PC-9 (cell line): ENCODE measurements at regions not wholly inside any gene's neighbourhood (a gene's known extent, or its start where the extent isn't known, plus 50 kb on each side); places are given as distances from the start of the nearest gene placed in this dataset.

Experiments
- BruUV-seq: library from RNA; stranded (reverse); fragments of 400-500 nt; replicated peaks from 2 replicates; lab custom pipeline; 2021; lab: Mats Ljungman, UMichigan
- CTCF ChIA-PET: fragments of 300-600 bp; sonication (Branson Sonifier 250); formaldehyde crosslinking; loops from one replicate; lab custom pipeline; 2022; ENCODE audit warnings: antibody characterized with exemption; lab: Charles Lee
- POLR2A ChIA-PET: fragments of 300-600 bp; sonication (Branson Sonifier 250); formaldehyde crosslinking; loops from one replicate; lab custom pipeline; 2022; ENCODE audit warnings: antibody characterized with exemption; ENCODE audit not compliant: unreplicated experiment; lab: Charles Lee
- DNase-seq, 2 experiments: peaks; one replicate each; pipeline versions ENCODE4 v3.0.0 to v3.0.0-alpha.2; 2015 to 2022; ENCODE audit warnings: mixed read lengths in 1 of 2
- H2AFZ ChIP-seq: fragments of 200-600 bp; sonication (generic); 2 replicates; pipeline ENCODE4 v1.8.1; 2017; ENCODE audit warnings: antibody characterized with exemption
- H3F3A ChIP-seq: fragments of 200-600 bp; sonication (generic); 2 replicates; pipeline ENCODE4 v1.8.1; 2017; ENCODE audit warnings: antibody characterized with exemption, mild to moderate bottlenecking, low read depth; ENCODE audit not compliant: insufficient read depth
- H3K27ac ChIP-seq: fragments of 200-600 bp; sonication (generic); 2 replicates; pipeline ENCODE4 v1.6.1; 2016; ENCODE audit warnings: mixed run types
- H3K27me3 ChIP-seq: fragments of 200-600 bp; sonication (generic); 2 replicates; pipeline ENCODE4 v1.6.1; 2016; ENCODE audit warnings: low read depth, mixed run types; ENCODE audit not compliant: insufficient read depth
- H3K36me3 ChIP-seq: fragments of 200-600 bp; sonication (generic); 2 replicates; pipeline ENCODE4 v1.6.1; 2016; ENCODE audit warnings: low read depth, mixed run types
- H3K4me1 ChIP-seq: fragments of 200-600 bp; sonication (generic); replicated peaks from 2 replicates; pipeline ENCODE4 v1.6.1; 2016; ENCODE audit warnings: mixed run types; ENCODE audit not compliant: insufficient read depth
- H3K4me2 ChIP-seq: fragments of 200-600 bp; sonication (generic); 2 replicates; pipeline ENCODE4 v1.6.1; 2017; ENCODE audit warnings: mixed run types
- H3K4me3 ChIP-seq: fragments of 200-600 bp; sonication (generic); 2 replicates; pipeline ENCODE4 v1.6.1; 2016; ENCODE audit warnings: mixed run types
- H3K79me2 ChIP-seq: fragments of 200-600 bp; sonication (generic); 2 replicates; pipeline ENCODE4 v1.6.1; 2017; ENCODE audit warnings: low read depth, mixed run types
- H3K9me2 ChIP-seq: fragments of 200-600 bp; sonication (generic); 2 replicates; pipeline ENCODE4 v1.8.1; 2017; ENCODE audit warnings: mild to moderate bottlenecking; ENCODE audit not compliant: insufficient read depth
- H3K9me3 ChIP-seq: fragments of 200-600 bp; sonication (generic); 2 replicates; pipeline ENCODE4 v1.8.1; 2016; ENCODE audit warnings: low read depth; ENCODE audit not compliant: insufficient read depth
- H4K20me1 ChIP-seq: fragments of 200-600 bp; sonication (generic); 2 replicates; pipeline ENCODE4 v1.8.1; 2017; ENCODE audit not compliant: insufficient read depth
- EZH2 ChIP-seq: fragments of 200-600 bp; sonication (generic); IDR thresholded peaks from 2 replicates; pipeline ENCODE4 v1.8.0; 2017; ENCODE audit warnings: antibody characterized with exemption, low read depth
- intact Hi-C: fragments of 100-400 bp; cut with micrococcal nuclease; formaldehyde crosslinking; loops from one replicate; pipeline ENCODE4 v1.10.0; 2022; ENCODE audit not compliant: unreplicated experiment
- TF ChIP-seq, protein P1 (sequence below): fragments of 200-600 bp; sonication (generic); conservative IDR thresholded peaks from 2 replicates; pipeline ENCODE4 v1.6.1; 2017; ENCODE audit warnings: mixed run types, antibody characterized with exemption, mild to moderate bottlenecking, moderate library complexity

DNA sequence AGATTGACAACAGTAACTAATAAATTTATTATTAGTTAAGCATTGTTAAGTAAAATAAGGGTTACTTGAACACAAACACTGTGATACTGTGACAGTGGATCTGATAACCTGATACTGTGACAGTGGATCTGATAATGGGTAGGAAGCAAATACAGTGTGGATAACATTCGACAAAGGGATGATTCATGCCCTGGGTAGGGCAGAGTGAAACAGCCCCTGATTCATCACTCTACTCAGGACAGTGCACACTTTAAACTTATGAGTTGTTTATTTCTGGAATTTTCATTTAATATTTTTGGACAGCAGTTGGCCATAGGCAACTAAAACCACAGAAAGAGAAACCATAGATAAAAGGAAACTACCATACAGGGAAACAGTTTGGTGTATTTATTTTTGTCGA, 60.8 kb upstream of the CTSC start:
- TF ChIP-seq, protein P1, sequence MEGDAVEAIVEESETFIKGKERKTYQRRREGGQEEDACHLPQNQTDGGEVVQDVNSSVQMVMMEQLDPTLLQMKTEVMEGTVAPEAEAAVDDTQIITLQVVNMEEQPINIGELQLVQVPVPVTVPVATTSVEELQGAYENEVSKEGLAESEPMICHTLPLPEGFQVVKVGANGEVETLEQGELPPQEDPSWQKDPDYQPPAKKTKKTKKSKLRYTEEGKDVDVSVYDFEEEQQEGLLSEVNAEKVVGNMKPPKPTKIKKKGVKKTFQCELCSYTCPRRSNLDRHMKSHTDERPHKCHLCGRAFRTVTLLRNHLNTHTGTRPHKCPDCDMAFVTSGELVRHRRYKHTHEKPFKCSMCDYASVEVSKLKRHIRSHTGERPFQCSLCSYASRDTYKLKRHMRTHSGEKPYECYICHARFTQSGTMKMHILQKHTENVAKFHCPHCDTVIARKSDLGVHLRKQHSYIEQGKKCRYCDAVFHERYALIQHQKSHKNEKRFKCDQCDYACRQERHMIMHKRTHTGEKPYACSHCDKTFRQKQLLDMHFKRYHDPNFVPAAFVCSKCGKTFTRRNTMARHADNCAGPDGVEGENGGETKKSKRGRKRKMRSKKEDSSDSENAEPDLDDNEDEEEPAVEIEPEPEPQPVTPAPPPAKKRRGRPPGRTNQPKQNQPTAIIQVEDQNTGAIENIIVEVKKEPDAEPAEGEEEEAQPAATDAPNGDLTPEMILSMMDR, result no peak
- Histone ChIP-seq H3K4me3 (no peak overlapping the region), H3K4me2 (peak overlapping the region; percentile 39), H2AFZ (no peak overlapping the region), H3K4me1 (peaks cover 51% of the 10 kb centered on the region), H3K36me3 (no peaks in the 10 kb centered on the region), H3K27me3 (no peaks in the 10 kb centered on the region), H3K79me2 (no peaks in the 10 kb centered on the region), H3K9me3 (peaks cover 6% of the 10 kb centered on the region), H3F3A (peaks cover 30% of the 10 kb centered on the region), H3K9me2 (no peaks in the 10 kb centered on the region; the same call in 1 of the 2 replicates), H4K20me1 (no peaks in the 10 kb centered on the region), H3K27ac (peak overlapping the region; percentile 80)
- peak in 1 of 2 experiments; percentile 90 for DNase-seq
- ChIA-PET CTCF (no interaction called here), POLR2A (no interaction called here)
- intact Hi-C loops, result no loop called here
- BruUV-seq, result no TSS peak

DNA sequence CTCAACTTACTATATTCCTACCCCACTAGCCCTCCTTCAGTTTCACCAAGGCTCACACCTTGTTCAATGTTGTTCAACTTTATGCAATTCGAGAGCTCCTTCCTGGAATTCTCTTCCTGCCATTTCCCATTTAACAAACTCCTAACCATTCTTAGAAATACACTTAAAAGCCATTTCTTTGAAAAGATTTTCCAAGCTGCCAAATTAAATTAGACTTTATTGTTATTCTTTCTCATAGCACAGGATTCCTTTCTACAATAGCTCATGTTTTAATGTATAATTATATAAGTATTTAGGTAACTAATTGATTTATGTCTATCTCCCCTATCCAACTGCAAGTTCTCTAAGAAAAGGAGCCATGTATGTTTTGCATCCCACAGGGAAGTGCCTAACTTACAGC, 52.7 kb upstream of the CTSC start:
- peaks cover 6% of the 10 kb centered on the region for H3F3A ChIP-seq
- no peaks in the 10 kb centered on the region for H4K20me1 ChIP-seq
- ChIA-PET CTCF (no interaction called here), POLR2A (interaction anchor here (0.7 kb wide), 1 partner anchor 89 kb away, joined by 9 read pairs; no protein-coding TSS in a partner anchor)
- H3K4me3 ChIP-seq, result no peak overlapping the region
- intact Hi-C loops, result no loop called here
- peaks cover 22% of the 10 kb centered on the region for H3K4me1 ChIP-seq
- no peaks in the 10 kb centered on the region for H3K9me3 ChIP-seq
- H3K79me2 ChIP-seq, result no peaks in the 10 kb centered on the region
- no peak overlapping the region for H2AFZ ChIP-seq
- no peaks in the 10 kb centered on the region for H3K9me2 ChIP-seq
- no peak for TF ChIP-seq EZH2
- TF ChIP-seq, protein P1, result no peak
- no peak overlapping the region for H3K27ac ChIP-seq
- no peaks in the 10 kb centered on the region for H3K36me3 ChIP-seq
- no peaks in the 10 kb centered on the region for H3K27me3 ChIP-seq
- H3K4me2 ChIP-seq, result no peak overlapping the region
- no TSS peak for BruUV-seq
- no peak for DNase-seq

DNA sequence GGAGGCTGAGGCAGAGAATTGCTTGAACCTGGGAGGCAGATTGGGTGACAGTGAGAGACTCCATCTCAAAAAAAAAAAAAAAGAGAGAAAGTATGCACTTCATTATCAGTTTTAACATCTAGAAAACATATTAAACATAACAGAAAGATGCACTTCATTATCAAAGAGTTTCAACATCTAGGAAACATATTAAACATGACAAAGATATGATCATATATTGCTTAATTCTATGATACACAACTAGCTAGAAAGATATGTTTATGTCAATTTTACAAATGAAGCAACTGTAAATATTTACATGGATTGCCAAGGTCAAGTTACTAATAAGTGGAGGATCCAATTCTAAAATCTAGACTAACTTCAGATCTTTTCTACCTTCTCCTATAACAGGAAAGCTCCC, 50.4 kb upstream of the CTSC start:
- intact Hi-C loops, result no loop called here
- peaks cover 45% of the 10 kb centered on the region for H3K4me1 ChIP-seq
- no peaks in the 10 kb centered on the region for H3K9me2 ChIP-seq
- ChIA-PET POLR2A (interaction anchor here (0.6 kb wide), 1 partner anchor 47 kb away, joined by 3 read pairs; no protein-coding TSS in a partner anchor), CTCF (no interaction called here)
- DNase-seq, result peak in 1 of 2 experiments; percentile 53
- BruUV-seq, result no TSS peak
- no peaks in the 10 kb centered on the region for H3K36me3 ChIP-seq
- no peak overlapping the region for H3K27ac ChIP-seq
- peaks cover 27% of the 10 kb centered on the region for H3F3A ChIP-seq
- H3K27me3 ChIP-seq, result no peaks in the 10 kb centered on the region
- H2AFZ ChIP-seq, result no peak overlapping the region
- H3K4me2 ChIP-seq, result peak overlapping the region; percentile 12; the same call in 1 of the 2 replicates
- no peak overlapping the region for H3K4me3 ChIP-seq
- no peaks in the 10 kb centered on the region for H3K9me3 ChIP-seq
- TF ChIP-seq EZH2, result no peak
- TF ChIP-seq, protein P1, result no peak
- no peaks in the 10 kb centered on the region for H4K20me1 ChIP-seq
- no peaks in the 10 kb centered on the region for H3K79me2 ChIP-seq
